H1 (cell line): ENCODE measurements at regions not wholly inside any gene's neighbourhood (a gene's known extent, or its start where the extent isn't known, plus 50 kb on each side); places are given as distances from the start of the nearest gene placed in this dataset.

Experiments used
- BACH1 ChIP-seq: IDR thresholded peaks from 2 replicates; pipeline ENCODE4 v1.6.1; 2012; ENCODE audit warnings: low read length, improper control_type of control experiment
- BCL11A ChIP-seq, 2 experiments: IDR thresholded peaks; one replicate each; pipeline ENCODE4 v1.6.1; 2011; ENCODE audit warnings: low read depth in 2 of 2, low read length in 2 of 2, mild to moderate bottlenecking in 2 of 2
- CBX5 ChIP-seq: fragments of 300-800, 300-1000 bp; sonication (generic); IDR thresholded peaks from 2 replicates; pipeline ENCODE4 v1.7.1; 2016; ENCODE audit warnings: antibody characterized with exemption, low read length, low read depth
- CTBP2 ChIP-seq: IDR thresholded peaks from 2 replicates; pipeline ENCODE4 v1.7.0; 2011; ENCODE audit warnings: borderline replicate concordance, mild to moderate bottlenecking, moderate library complexity, mixed read lengths, low read length; ENCODE audit not compliant: insufficient read depth, insufficient read length
- KDM1A ChIP-seq: fragments of 200-600, 300-600 bp; sonication (generic); IDR thresholded peaks from 2 replicates; pipeline ENCODE4 v1.7.1; 2016; ENCODE audit warnings: mild to moderate bottlenecking, low read length, borderline replicate concordance
- MAFK ChIP-seq: IDR thresholded peaks from 2 replicates; pipeline ENCODE4 v1.6.1; 2012; ENCODE audit warnings: low read depth, mild to moderate bottlenecking, improper control_type of control experiment, low read length
- NANOG ChIP-seq: IDR thresholded peaks from 2 replicates; pipeline ENCODE4 v1.6.1; 2011; ENCODE audit warnings: low read length, low read depth, mild to moderate bottlenecking, inconsistent platforms; ENCODE audit not compliant: insufficient read depth, poor library complexity, severe bottlenecking
- RXRA ChIP-seq: IDR thresholded peaks from 2 replicates; pipeline ENCODE4 v1.6.1; 2011; ENCODE audit warnings: low read depth, mild to moderate bottlenecking, low read length, moderate library complexity; ENCODE audit not compliant: insufficient read depth
- SIN3A ChIP-seq, 2 experiments: IDR thresholded peaks in 1 of 2; conservative IDR thresholded peaks in 1 of 2; 2 replicates each; pipeline ENCODE4 v1.6.1; 2011 to 2012; ENCODE audit warnings: low read length in 2 of 2, improper control_type of control experiment in 1 of 2, low read depth in 1 of 2, mild to moderate bottlenecking in 1 of 2
- SP1 ChIP-seq: IDR thresholded peaks from 2 replicates; pipeline ENCODE4 v1.6.1; 2011; ENCODE audit warnings: low read depth, low read length
- TCF12 ChIP-seq: IDR thresholded peaks from 2 replicates; pipeline ENCODE4 v1.6.1; 2011; ENCODE audit warnings: low read depth, mild to moderate bottlenecking, low read length
- TEAD4 ChIP-seq: IDR thresholded peaks from 2 replicates; pipeline ENCODE4 v1.6.1; 2012; ENCODE audit warnings: low read depth, low read length, inconsistent platforms, mixed read lengths
- TF ChIP-seq, protein P1 (sequence below): fragments of 300-600 bp; sonication (generic); IDR thresholded peaks from 2 replicates; pipeline ENCODE4 v1.7.1; 2012; ENCODE audit warnings: low read length, moderate library complexity, mild to moderate bottlenecking, inconsistent platforms; ENCODE audit not compliant: insufficient replicate concordance

DNA sequence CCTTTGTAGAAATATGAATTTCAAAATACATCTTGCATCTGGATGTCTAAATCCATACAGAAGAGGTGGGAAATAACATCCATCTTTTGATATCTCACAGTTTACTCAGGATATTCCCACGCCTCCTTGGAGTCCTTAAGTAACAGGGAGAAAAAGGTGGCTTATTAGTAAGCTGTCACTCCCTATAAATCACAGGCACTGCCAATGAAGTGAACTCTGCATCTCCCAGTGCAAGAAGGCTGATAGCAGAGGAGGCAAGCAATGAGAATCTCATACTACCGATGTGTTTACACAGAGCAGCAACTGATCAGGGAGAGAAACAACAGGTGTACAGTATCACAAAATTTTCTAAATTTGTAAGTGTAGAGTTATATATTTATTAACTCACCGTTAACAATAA lies 551.8 kb downstream of the NXPH1 start (continued):
- TF ChIP-seq, protein P1, sequence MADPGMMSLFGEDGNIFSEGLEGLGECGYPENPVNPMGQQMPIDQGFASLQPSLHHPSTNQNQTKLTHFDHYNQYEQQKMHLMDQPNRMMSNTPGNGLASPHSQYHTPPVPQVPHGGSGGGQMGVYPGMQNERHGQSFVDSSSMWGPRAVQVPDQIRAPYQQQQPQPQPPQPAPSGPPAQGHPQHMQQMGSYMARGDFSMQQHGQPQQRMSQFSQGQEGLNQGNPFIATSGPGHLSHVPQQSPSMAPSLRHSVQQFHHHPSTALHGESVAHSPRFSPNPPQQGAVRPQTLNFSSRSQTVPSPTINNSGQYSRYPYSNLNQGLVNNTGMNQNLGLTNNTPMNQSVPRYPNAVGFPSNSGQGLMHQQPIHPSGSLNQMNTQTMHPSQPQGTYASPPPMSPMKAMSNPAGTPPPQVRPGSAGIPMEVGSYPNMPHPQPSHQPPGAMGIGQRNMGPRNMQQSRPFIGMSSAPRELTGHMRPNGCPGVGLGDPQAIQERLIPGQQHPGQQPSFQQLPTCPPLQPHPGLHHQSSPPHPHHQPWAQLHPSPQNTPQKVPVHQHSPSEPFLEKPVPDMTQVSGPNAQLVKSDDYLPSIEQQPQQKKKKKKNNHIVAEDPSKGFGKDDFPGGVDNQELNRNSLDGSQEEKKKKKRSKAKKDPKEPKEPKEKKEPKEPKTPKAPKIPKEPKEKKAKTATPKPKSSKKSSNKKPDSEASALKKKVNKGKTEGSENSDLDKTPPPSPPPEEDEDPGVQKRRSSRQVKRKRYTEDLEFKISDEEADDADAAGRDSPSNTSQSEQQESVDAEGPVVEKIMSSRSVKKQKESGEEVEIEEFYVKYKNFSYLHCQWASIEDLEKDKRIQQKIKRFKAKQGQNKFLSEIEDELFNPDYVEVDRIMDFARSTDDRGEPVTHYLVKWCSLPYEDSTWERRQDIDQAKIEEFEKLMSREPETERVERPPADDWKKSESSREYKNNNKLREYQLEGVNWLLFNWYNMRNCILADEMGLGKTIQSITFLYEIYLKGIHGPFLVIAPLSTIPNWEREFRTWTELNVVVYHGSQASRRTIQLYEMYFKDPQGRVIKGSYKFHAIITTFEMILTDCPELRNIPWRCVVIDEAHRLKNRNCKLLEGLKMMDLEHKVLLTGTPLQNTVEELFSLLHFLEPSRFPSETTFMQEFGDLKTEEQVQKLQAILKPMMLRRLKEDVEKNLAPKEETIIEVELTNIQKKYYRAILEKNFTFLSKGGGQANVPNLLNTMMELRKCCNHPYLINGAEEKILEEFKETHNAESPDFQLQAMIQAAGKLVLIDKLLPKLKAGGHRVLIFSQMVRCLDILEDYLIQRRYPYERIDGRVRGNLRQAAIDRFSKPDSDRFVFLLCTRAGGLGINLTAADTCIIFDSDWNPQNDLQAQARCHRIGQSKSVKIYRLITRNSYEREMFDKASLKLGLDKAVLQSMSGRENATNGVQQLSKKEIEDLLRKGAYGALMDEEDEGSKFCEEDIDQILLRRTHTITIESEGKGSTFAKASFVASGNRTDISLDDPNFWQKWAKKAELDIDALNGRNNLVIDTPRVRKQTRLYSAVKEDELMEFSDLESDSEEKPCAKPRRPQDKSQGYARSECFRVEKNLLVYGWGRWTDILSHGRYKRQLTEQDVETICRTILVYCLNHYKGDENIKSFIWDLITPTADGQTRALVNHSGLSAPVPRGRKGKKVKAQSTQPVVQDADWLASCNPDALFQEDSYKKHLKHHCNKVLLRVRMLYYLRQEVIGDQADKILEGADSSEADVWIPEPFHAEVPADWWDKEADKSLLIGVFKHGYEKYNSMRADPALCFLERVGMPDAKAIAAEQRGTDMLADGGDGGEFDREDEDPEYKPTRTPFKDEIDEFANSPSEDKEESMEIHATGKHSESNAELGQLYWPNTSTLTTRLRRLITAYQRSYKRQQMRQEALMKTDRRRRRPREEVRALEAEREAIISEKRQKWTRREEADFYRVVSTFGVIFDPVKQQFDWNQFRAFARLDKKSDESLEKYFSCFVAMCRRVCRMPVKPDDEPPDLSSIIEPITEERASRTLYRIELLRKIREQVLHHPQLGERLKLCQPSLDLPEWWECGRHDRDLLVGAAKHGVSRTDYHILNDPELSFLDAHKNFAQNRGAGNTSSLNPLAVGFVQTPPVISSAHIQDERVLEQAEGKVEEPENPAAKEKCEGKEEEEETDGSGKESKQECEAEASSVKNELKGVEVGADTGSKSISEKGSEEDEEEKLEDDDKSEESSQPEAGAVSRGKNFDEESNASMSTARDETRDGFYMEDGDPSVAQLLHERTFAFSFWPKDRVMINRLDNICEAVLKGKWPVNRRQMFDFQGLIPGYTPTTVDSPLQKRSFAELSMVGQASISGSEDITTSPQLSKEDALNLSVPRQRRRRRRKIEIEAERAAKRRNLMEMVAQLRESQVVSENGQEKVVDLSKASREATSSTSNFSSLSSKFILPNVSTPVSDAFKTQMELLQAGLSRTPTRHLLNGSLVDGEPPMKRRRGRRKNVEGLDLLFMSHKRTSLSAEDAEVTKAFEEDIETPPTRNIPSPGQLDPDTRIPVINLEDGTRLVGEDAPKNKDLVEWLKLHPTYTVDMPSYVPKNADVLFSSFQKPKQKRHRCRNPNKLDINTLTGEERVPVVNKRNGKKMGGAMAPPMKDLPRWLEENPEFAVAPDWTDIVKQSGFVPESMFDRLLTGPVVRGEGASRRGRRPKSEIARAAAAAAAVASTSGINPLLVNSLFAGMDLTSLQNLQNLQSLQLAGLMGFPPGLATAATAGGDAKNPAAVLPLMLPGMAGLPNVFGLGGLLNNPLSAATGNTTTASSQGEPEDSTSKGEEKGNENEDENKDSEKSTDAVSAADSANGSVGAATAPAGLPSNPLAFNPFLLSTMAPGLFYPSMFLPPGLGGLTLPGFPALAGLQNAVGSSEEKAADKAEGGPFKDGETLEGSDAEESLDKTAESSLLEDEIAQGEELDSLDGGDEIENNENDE = no peak
- TF ChIP-seq SP1 (no peak), CBX5 (no peak), MAFK (no peak), SIN3A (conservative IDR thresholded peaks at IDR 0.05 in 1 of 2, IDR thresholded peaks at IDR 0.05 in 1 of 2; ENCODE audit: low read depth in 1 of 2, low read length in 2 of 2) (no peak), BCL11A (IDR thresholded peaks at IDR 0.05; ENCODE audit: low read depth in 2 of 2, low read length in 2 of 2) (no peak), BACH1 (no peak), RXRA (no peak), TCF12 (no peak), KDM1A (no peak), NANOG (no peak), CTBP2 (no peak), TEAD4 (no peak)
- TF ChIP-seq, all 59 proteins: peak for 0
